Caco-2 (cell line): ENCODE measurements at regions not wholly inside any gene's neighbourhood (a gene's known extent, or its start where the extent isn't known, plus 50 kb on each side); places are given as distances from the start of the nearest gene placed in this dataset.

Source experiments
- BruUV-seq: library from RNA; stranded (reverse); fragments of 400-500 nt; replicated peaks from 2 replicates; lab custom pipeline; 2021; lab: Mats Ljungman, UMichigan
- CTCF ChIA-PET: fragments of 300-600 bp; sonication (Branson Sonifier 250); formaldehyde crosslinking; loops from one replicate; lab custom pipeline; 2022; ENCODE audit warnings: antibody characterized with exemption; lab: Charles Lee
- POLR2A ChIA-PET: fragments of 300-600 bp; sonication (Branson Sonifier 250); formaldehyde crosslinking; loops from one replicate; lab custom pipeline; 2022; ENCODE audit warnings: antibody characterized with exemption; lab: Charles Lee
- DNase-seq, 2 experiments: peaks; one replicate each; pipeline versions ENCODE4 v3.0.0 to v3.0.0-alpha.2; 2020 to 2022
- H3K27me3 ChIP-seq: replicated peaks from 2 replicates; pipeline ENCODE4 v1.6.0; 2011; ENCODE audit warnings: low read length; ENCODE audit not compliant: control insufficient read depth, insufficient read depth
- H3K36me3 ChIP-seq: 2 replicates; pipeline ENCODE4 v1.5.1; 2011; ENCODE audit warnings: low read length; ENCODE audit not compliant: control insufficient read depth, insufficient read depth
- H3K4me1 ChIP-seq: fragments of 250-450 bp; sonication (Bioruptor Pico); 2 replicates; pipeline ENCODE4 v1.5.1; 2020; ENCODE audit warnings: mild to moderate bottlenecking
- H3K4me3 ChIP-seq: 2 replicates; pipeline ENCODE4 v1.5.1; 2011; ENCODE audit warnings: low read depth, mild to moderate bottlenecking, control low read depth, low read length
- H3K9me3 ChIP-seq: fragments of 250-450 bp; sonication (Bioruptor Pico); 2 replicates; pipeline ENCODE4 v1.5.1; 2020; ENCODE audit warnings: mild to moderate bottlenecking, moderate library complexity
- H3K27ac Mint-ChIP-seq: one replicate; pipeline ENCODE4 v1.8.0; 2022; ENCODE audit warnings: mixed read lengths; ENCODE audit not compliant: unreplicated experiment
- H3K27me3 Mint-ChIP-seq: one replicate; pipeline ENCODE4 v1.8.0; 2022; ENCODE audit warnings: mixed read lengths; ENCODE audit not compliant: insufficient read depth, unreplicated experiment
- H3K36me3 Mint-ChIP-seq: one replicate; pipeline ENCODE4 v1.8.0; 2022; ENCODE audit warnings: mild to moderate bottlenecking, mixed read lengths; ENCODE audit not compliant: insufficient read depth, unreplicated experiment
- H3K4me1 Mint-ChIP-seq: one replicate; pipeline ENCODE4 v1.8.0; 2022; ENCODE audit warnings: low read depth, mixed read lengths; ENCODE audit not compliant: unreplicated experiment
- H3K4me3 Mint-ChIP-seq: one replicate; pipeline ENCODE4 v1.8.0; 2022; ENCODE audit warnings: mild to moderate bottlenecking, moderate library complexity, mixed read lengths; ENCODE audit not compliant: unreplicated experiment
- H3K9me3 Mint-ChIP-seq: one replicate; pipeline ENCODE4 v1.8.0; 2022; ENCODE audit warnings: mixed read lengths; ENCODE audit not compliant: unreplicated experiment
- intact Hi-C: fragments of 100-400 bp; cut with micrococcal nuclease; formaldehyde crosslinking; loops from one replicate; pipeline ENCODE4 v1.10.0; 2022; ENCODE audit not compliant: unreplicated experiment
- TF ChIP-seq, protein P1 (sequence below), 2 experiments: fragments of 200-600 bp in 1 of 2; IDR thresholded peaks; 1 replicate in 1 of 2; 2 replicates in 1 of 2; pipeline versions ENCODE4 v1.5.1 to v1.8.0; 2011 to 2022; ENCODE audit warnings: antibody characterized with exemption in 1 of 2, control low read depth in 1 of 2, inconsistent platforms in 1 of 2, low read depth in 1 of 2, low read length in 1 of 2, mild to moderate bottlenecking in 1 of 2, moderate library complexity in 1 of 2; ENCODE audit not compliant: insufficient read depth in 1 of 2, severe bottlenecking in 1 of 2, unreplicated experiment in 1 of 2

- TF ChIP-seq, protein P1, sequence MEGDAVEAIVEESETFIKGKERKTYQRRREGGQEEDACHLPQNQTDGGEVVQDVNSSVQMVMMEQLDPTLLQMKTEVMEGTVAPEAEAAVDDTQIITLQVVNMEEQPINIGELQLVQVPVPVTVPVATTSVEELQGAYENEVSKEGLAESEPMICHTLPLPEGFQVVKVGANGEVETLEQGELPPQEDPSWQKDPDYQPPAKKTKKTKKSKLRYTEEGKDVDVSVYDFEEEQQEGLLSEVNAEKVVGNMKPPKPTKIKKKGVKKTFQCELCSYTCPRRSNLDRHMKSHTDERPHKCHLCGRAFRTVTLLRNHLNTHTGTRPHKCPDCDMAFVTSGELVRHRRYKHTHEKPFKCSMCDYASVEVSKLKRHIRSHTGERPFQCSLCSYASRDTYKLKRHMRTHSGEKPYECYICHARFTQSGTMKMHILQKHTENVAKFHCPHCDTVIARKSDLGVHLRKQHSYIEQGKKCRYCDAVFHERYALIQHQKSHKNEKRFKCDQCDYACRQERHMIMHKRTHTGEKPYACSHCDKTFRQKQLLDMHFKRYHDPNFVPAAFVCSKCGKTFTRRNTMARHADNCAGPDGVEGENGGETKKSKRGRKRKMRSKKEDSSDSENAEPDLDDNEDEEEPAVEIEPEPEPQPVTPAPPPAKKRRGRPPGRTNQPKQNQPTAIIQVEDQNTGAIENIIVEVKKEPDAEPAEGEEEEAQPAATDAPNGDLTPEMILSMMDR (IDR thresholded peaks at IDR 0.05; ENCODE audit: insufficient read depth in 1 of 2, low read depth in 1 of 2, low read length in 1 of 2, severe bottlenecking in 1 of 2, unreplicated experiment in 1 of 2), result no peak
- BruUV-seq, result no TSS peak
- Histone ChIP-seq H3K36me3 (no peaks in the 10 kb centered on the region), H3K4me3 (no peak overlapping the region), H3K4me1 (no peaks in the 10 kb centered on the region), H3K9me3 (no peaks in the 10 kb centered on the region), H3K27me3 (no peaks in the 10 kb centered on the region; the same call in 1 of the 2 replicates)
- no peak overlapping the region for H3K4me3 Mint-ChIP-seq
- DNase-seq, result no peak
- H3K36me3 Mint-ChIP-seq, result no peaks in the 10 kb centered on the region
- peaks cover 5% of the 10 kb centered on the region for H3K27me3 Mint-ChIP-seq
- H3K27ac Mint-ChIP-seq, result no peak overlapping the region
- intact Hi-C loops, result no loop called here
- CTCF ChIA-PET, result no interaction called here
- H3K4me1 Mint-ChIP-seq, result no peaks in the 10 kb centered on the region
- POLR2A ChIA-PET, result no interaction called here
- H3K9me3 Mint-ChIP-seq, result no peaks in the 10 kb centered on the region
Observed at GRCh38 chr6:148602136-148602535, 144.7 kb upstream of the UST start.

DNA sequence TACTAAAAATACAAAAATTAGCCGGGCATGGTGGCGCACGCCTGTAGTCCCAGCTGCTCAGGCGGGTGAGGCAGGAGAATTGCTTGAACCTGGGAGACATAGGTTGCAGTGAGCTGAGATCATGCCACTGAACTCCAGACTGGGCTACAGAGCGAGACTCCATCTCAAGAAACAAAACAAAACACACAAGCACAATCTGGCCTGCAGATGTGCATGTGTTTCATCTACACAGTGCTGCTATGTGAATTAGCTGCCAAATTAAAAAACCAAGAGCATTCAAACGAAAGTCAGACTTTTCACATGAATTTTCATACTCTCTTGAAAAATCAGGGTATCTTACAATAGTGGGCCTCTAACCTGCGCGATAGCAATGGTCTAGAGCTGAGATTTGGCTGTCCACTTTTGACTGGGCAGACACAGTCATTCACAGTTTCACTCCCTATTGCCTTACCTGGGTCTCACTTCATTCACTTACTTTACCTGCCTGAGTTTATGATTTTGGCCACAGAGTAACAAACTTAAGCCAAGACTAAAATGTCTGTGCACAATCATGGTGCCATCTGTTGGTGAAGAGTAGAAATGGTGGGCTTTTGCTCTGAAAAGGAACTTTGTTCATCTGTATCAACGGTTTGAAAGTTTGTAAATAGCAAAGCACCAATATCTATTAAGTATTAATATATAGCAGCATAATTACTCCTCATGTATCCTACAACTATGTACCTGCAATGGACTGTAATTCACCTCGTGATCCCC lies 138.5 kb upstream of the UST start:
- no peaks in the 10 kb centered on the region for H3K36me3 Mint-ChIP-seq
- H3K27ac Mint-ChIP-seq, result no peak overlapping the region
- BruUV-seq, result no TSS peak
- H3K27me3 Mint-ChIP-seq, result peaks cover 12% of the 10 kb centered on the region
- intact Hi-C loops, result loop anchor here (1.0 kb wide), 2 partner anchors 30 to 48 kb away; no protein-coding TSS in a partner anchor
- H3K4me3 ChIP-seq, result no peak overlapping the region
- H3K4me1 Mint-ChIP-seq, result no peaks in the 10 kb centered on the region
- H3K4me1 ChIP-seq, result no peaks in the 10 kb centered on the region
- H3K4me3 Mint-ChIP-seq, result no peak overlapping the region
- TF ChIP-seq, protein P1 (IDR thresholded peaks at IDR 0.05; ENCODE audit: insufficient read depth in 1 of 2, low read depth in 1 of 2, low read length in 1 of 2, severe bottlenecking in 1 of 2, unreplicated experiment in 1 of 2), result peak; percentile 60 to 76
- no peaks in the 10 kb centered on the region for H3K27me3 ChIP-seq
- DNase-seq, result peak in 1 of 2 experiments; percentile 22
- ChIA-PET POLR2A (no interaction called here), CTCF (interaction anchor here (1.4 kb wide), 1 partner anchor 31 kb away, joined by 4 read pairs; no protein-coding TSS in a partner anchor)
- H3K9me3 ChIP-seq, result no peaks in the 10 kb centered on the region
- H3K9me3 Mint-ChIP-seq, result no peaks in the 10 kb centered on the region
- no peaks in the 10 kb centered on the region for H3K36me3 ChIP-seq

GRCh38 chr6:148611213-148611612 lies 135.6 kb upstream of the UST start:
- H3K9me3 ChIP-seq, result no peaks in the 10 kb centered on the region
- no peaks in the 10 kb centered on the region for H3K27me3 ChIP-seq
- no peaks in the 10 kb centered on the region for H3K4me1 ChIP-seq
- peaks cover 15% of the 10 kb centered on the region for H3K27me3 Mint-ChIP-seq
- ChIA-PET POLR2A (no interaction called here), CTCF (no interaction called here)
- H3K4me3 Mint-ChIP-seq, result no peak overlapping the region
- BruUV-seq, result no TSS peak
- DNase-seq, result no peak
- no peaks in the 10 kb centered on the region for H3K9me3 Mint-ChIP-seq
- no peak overlapping the region for H3K27ac Mint-ChIP-seq
- TF ChIP-seq, protein P1 (IDR thresholded peaks at IDR 0.05; ENCODE audit: insufficient read depth in 1 of 2, low read depth in 1 of 2, low read length in 1 of 2, severe bottlenecking in 1 of 2, unreplicated experiment in 1 of 2), result no peak
- no peaks in the 10 kb centered on the region for H3K36me3 ChIP-seq
- no peaks in the 10 kb centered on the region for H3K4me1 Mint-ChIP-seq
- intact Hi-C loops, result no loop called here
- H3K36me3 Mint-ChIP-seq, result no peaks in the 10 kb centered on the region
- no peak overlapping the region for H3K4me3 ChIP-seq
